BE2C (cell line): ENCODE measurements at regions not wholly inside any gene's neighbourhood (a gene's known extent, or its start where the extent isn't known, plus 50 kb on each side); places are given as distances from the start of the nearest gene placed in this dataset.

Source experiments
- DNase-seq: peaks from one replicate; pipeline ENCODE4 v3.0.0-alpha.2; 2020
- H3K27me3 ChIP-seq: fragments of 250-450 bp; sonication (Bioruptor Pico); 2 replicates; pipeline ENCODE4 v1.5.1; 2020; ENCODE audit warnings: mild to moderate bottlenecking
- H3K36me3 ChIP-seq: fragments of 250-450 bp; sonication (Bioruptor Pico); 2 replicates; pipeline ENCODE4 v1.5.1; 2020; ENCODE audit warnings: mild to moderate bottlenecking
- H3K4me1 ChIP-seq: fragments of 250-450 bp; sonication (Bioruptor Pico); 2 replicates; pipeline ENCODE4 v1.5.1; 2020
- H3K4me3 ChIP-seq: 2 replicates; pipeline ENCODE4 v1.5.1; 2011; ENCODE audit warnings: low read depth, low read length
- H3K9me3 ChIP-seq: fragments of 250-450 bp; sonication (Bioruptor Pico); 2 replicates; pipeline ENCODE4 v1.5.1; 2020
- TF ChIP-seq, protein P1 (sequence below): IDR thresholded peaks from 2 replicates; pipeline ENCODE4 v1.5.1; 2012; ENCODE audit warnings: mild to moderate bottlenecking, low read depth, low read length

DNA sequence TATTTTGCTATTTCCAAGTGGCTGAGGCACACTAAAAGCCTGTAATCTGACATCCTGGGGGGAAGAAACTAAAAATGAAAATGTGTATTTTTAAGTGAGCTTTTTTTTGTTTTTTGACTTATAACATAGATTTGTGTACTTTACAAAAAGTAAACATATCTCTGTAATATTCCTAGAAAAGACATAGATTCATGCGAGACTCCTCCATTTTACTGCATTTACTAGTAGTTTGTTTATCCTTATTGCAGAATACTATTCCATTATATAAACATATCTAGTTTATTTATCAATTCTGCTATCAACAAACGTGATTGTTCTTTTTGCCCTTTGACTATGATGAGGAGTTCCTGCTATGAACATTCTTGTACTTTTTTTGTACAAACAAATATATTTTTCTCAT lies 67.8 kb upstream of the PLSCR5 start:
- TF ChIP-seq, protein P1, sequence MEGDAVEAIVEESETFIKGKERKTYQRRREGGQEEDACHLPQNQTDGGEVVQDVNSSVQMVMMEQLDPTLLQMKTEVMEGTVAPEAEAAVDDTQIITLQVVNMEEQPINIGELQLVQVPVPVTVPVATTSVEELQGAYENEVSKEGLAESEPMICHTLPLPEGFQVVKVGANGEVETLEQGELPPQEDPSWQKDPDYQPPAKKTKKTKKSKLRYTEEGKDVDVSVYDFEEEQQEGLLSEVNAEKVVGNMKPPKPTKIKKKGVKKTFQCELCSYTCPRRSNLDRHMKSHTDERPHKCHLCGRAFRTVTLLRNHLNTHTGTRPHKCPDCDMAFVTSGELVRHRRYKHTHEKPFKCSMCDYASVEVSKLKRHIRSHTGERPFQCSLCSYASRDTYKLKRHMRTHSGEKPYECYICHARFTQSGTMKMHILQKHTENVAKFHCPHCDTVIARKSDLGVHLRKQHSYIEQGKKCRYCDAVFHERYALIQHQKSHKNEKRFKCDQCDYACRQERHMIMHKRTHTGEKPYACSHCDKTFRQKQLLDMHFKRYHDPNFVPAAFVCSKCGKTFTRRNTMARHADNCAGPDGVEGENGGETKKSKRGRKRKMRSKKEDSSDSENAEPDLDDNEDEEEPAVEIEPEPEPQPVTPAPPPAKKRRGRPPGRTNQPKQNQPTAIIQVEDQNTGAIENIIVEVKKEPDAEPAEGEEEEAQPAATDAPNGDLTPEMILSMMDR, result no peak
- DNase-seq, result no peak
- no peaks in the 10 kb centered on the region for H3K36me3 ChIP-seq

DNA sequence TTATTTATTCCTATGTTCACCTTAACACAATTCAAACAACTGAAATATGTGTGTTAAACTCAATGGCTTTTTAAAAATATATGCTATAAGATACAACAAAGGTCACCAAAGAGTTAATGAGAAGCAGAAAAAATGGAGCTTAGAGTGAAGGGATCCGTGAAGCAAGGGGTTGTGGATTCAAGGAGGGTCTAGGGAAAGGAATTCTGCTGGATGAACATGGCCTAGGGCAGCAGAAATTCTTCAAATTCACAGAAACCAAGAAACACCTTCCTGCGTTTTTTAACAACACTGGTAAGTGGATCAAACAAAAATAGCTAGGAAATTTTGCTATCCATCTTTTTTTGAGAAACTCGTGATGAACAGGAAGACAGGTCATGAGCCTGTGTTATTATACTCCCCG lies 59.3 kb upstream of the PLSCR5 start:
- TF ChIP-seq, protein P1, result no peak
- H3K27me3 ChIP-seq, result no peaks in the 10 kb centered on the region
- H3K9me3 ChIP-seq, result no peaks in the 10 kb centered on the region
- H3K4me1 ChIP-seq, result no peaks in the 10 kb centered on the region
- no peak overlapping the region for H3K4me3 ChIP-seq
- DNase-seq, result no peak
- H3K36me3 ChIP-seq, result no peaks in the 10 kb centered on the region

More for the DNA sequence above, 67.8 kb upstream of the PLSCR5 start:
- Histone ChIP-seq H3K4me3 (no peak overlapping the region), H3K9me3 (no peaks in the 10 kb centered on the region), H3K4me1 (no peaks in the 10 kb centered on the region), H3K27me3 (no peaks in the 10 kb centered on the region)

DNA sequence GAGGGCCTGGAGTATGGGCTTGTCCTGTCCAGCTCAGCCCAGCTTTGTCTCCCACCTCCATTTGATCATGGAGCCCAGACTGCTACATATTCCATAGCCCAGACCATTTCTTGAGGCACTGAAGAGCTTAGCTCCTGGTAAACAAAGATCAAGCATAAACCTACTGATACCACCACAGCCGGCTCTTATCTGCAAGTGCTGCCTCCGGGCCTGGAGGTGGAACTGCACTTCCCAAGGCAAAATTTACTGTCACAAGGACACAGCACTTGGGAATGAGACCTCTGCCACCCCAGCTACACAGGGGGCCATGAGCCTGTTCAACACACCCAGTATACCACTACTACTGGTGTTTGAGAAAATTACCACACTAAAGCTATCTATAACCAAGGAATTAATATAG lies 53.7 kb upstream of the PLSCR5 start:
- H3K4me3 ChIP-seq, result no peak overlapping the region
- H3K27me3 ChIP-seq, result no peaks in the 10 kb centered on the region
- H3K4me1 ChIP-seq, result no peaks in the 10 kb centered on the region
- no peaks in the 10 kb centered on the region for H3K9me3 ChIP-seq
- TF ChIP-seq, protein P1, result no peak
- no peaks in the 10 kb centered on the region for H3K36me3 ChIP-seq
- DNase-seq, result no peak

DNA sequence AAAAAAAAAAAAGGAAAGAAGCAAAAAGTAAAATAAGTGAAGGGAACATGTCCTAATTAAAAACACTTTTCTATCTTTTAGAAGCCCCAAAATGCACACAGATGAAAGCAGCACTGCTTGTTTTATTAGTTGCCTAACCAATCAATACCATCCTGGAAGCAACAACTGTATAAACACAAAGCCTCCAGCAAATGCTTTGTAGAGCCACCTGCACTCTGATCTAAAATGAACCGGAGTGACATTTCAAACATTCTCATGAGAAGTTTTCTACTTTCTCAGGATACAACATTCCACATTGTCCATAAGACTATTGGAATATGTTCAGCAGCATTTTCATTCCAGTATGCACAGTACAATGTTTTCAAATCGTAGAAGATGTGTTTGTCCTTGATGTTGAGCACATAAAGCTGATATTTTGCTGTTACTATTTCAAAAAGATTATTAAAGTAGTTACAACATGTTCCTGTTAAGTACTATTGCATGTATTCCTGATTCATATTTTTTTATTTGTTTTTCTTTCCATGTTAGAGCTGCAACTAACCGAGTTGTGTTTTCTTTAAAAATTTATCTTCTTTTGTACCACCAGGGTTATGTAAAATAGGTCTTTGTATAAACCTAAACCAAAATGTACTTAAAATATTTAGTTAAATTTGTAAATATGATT lies 50.3 kb upstream of the PLSCR5 start:
- Histone ChIP-seq H3K4me3 (no peak overlapping the region), H3K36me3 (no peaks in the 10 kb centered on the region), H3K4me1 (no peaks in the 10 kb centered on the region), H3K27me3 (no peaks in the 10 kb centered on the region), H3K9me3 (no peaks in the 10 kb centered on the region)
- no peak for DNase-seq
- TF ChIP-seq, protein P1, result no peak
